GM19023 (cell line): ENCODE measurements at regions not wholly inside any gene's neighbourhood (a gene's known extent, or its start where the extent isn't known, plus 50 kb on each side); places are given as distances from the start of the nearest gene placed in this dataset.

Experiments used
- ATAC-seq: cut with Tn5 transposase; IDR thresholded peaks from one replicate; pipeline ENCODE4 v1.9.1; 2021; ENCODE audit warnings: mild to moderate bottlenecking, moderate library complexity; ENCODE audit not compliant: unreplicated experiment

GRCh38 chrX:109926743-109927662, 75.9 kb upstream of the TMEM164 start:
- ATAC-seq = no peak

DNA sequence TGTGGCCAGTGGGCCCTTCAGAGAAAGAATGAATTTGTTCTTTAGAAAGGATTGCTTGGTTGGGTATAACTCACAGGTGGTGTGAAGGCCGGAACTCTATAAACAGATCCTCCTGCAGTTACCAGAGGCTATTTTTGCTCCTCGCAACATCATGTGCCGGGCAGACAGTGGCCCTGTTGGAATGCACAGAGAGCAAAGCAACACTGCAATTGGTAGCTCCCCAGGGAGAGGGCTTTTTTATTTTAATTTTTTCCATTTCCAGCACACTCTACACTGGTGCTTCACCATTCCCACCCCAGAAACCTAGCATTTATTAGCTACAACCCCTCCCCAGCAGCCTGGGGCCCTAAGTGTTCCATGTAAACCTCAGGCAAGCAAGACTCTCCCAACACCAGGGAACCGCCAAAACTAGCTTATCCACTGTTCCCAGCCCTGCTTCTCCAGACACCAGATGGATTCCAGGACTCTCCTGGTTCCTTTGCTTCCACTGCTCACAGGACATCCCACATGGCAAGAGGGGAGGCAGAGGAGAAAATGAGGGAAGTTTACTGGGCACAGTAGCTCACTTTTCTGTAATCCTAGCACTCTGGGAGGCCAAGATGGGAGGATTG, 75.1 kb upstream of the TMEM164 start:
- ATAC-seq = no peak

GRCh38 chrX:109928596-109929335, 74.1 kb upstream of the TMEM164 start:
- ATAC-seq = no peak

DNA sequence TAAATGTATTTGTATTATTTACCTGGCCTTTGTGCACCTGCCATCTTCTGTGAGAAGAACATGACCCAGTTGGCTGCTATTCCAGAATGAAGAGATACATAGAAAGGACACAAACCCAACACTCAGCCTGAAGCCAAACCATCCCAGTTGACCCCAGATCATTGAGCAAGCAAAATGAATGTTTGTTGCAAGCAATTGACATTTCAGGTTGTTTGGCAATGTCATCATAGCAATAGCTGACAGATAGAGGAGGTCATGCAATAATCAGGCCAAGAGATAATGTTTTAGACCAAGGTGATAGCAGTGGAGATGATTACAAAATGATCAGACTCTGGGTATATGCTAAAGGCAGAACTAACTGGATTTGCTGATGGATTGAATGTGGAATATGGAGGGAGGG, 71.2 kb upstream of the TMEM164 start:
- no peak for ATAC-seq

GRCh38 chrX:109934434-109934833, 68.5 kb upstream of the TMEM164 start:
- ATAC-seq = no peak

- no peak for ATAC-seq
These were observed 68.0 kb upstream of the TMEM164 start for GRCh38 chrX:109934935-109935334.

GRCh38 chrX:109936114-109936513, 66.8 kb upstream of the TMEM164 start:
- no peak for ATAC-seq

GRCh38 chrX:109936598-109936997, 66.3 kb upstream of the TMEM164 start:
- no peak for ATAC-seq

GRCh38 chrX:109939498-109939897, 63.4 kb upstream of the TMEM164 start:
- ATAC-seq = no peak

DNA sequence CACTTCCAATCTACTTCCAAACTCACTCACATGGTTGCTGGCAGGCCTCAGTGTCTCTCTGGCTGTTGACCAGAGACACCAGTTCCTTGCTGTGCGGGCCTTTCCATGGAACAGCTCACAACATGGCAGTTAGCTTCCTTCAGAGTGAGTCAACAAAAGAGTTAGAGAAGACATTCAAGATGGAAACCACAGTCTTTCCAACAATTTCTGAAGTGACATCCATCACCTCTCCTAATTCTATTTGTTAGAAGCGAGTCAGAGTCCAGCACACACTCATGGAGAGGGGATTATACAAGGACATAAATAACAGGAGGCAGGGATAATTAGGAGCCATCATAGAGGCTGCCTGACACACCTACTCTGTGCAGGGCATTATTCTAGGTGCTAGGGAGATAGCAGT, 62.5 kb upstream of the TMEM164 start:
- no peak for ATAC-seq

DNA sequence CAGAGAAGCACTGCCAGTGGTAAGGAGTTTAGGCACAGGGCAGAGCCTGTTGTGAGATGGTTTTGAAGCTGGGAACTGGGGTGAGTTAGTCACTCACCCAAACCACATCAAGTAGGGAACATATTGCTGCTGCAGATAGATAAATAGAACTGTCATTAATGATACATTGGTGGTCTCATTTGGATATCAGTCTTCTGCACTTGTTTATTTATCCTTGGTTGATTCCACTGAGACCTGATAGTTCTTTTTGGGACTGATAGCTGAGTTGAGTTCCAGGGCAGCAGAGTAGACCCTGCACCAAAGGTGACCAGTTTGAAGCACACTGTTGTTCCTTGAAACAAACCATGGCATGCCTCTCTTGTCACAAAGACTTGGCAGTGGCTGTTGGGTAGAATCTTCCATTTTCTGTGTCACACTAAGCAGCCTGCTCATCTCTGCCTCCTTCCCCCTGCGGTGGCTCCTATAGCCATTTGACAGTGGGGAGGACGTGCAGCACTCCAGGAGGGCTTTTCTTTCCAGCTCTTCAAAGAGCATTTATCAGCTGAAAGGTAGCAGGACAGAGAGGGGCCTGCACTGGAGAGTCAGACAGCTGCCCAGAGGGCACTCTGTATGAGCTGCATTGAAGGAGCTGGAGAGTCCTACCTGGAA, 59.7 kb upstream of the TMEM164 start:
- ATAC-seq = no peak

GRCh38 chrX:109943740-109944092, 59.2 kb upstream of the TMEM164 start:
- ATAC-seq = no peak

- ATAC-seq = no peak
These were observed 50.9 kb upstream of the TMEM164 start for GRCh38 chrX:109952050-109952449.

- ATAC-seq = peak; percentile 77
These were observed 49.7 kb upstream of the TMEM164 start for GRCh38 chrX:109952985-109953905.
